ENCODE measurements at regions not wholly inside any gene's neighbourhood (a gene's known extent, or its start where the extent isn't known, plus 50 kb on each side); places are given as distances from the start of the nearest gene placed in this dataset.

DNA sequence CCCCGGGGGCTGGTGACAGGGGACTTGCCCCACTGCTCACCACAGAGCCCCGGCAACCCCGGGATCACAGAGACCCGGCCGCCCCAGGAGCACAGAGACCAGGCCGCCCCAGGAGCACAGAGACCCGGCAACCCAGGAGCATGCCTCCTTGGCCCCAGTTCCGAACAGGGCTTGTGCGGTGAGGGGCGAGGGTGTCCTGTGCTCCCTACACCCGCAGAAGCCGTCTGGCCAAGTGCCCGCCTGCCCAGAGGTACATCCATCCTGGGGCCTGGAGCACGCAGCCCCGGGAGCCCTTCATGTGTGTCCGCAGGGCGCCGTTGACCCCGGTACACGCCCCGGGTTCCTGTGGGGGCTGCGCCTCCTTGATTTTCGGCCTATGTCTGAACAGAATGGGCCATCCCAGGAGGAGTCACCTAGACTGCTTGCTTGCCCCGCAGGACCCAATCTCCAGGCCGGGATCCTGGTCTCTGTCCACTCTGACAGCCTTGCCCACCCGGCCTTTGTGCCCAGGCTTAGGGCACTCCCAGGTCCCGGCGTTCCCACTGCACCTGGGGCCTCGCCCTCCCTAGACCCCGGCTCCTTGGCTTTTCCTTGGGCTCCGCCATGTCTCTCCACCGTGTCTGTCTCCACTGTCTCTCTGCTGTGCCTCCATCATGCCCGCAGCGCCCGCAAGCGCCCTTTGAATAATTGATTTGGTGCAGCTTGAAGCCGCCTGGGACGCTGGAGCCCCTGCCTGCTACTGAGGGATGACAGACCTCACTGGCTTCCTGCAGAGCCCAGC lies 219.8 kb downstream of the ERMARD start:
- Histone ChIP-seq H3K9me3 (ENCODE audit: control insufficient read depth in 2 of 2, low read length in 2 of 2) (no peaks in the 10 kb centered on the region), H3K9ac (ENCODE audit: low read length in 2 of 2) (no peak overlapping the region), H3K36me3 (ENCODE audit: control insufficient read depth in 2 of 2, insufficient read depth in 2 of 2, low read length in 2 of 2) (no peaks in the 10 kb centered on the region), H3K4me1 (ENCODE audit: control insufficient read depth, insufficient read depth, low read length) (no peaks in the 10 kb centered on the region), H3K27me3 (ENCODE audit: control insufficient read depth in 1 of 2, insufficient read depth in 2 of 2, low read length in 2 of 2) (no peaks in the 10 kb centered on the region), H3K4me3 (ENCODE audit: low read length in 2 of 2) (no peak overlapping the region), H3K27ac (ENCODE audit: low read length) (no peak overlapping the region)

GRCh38 chr6:169970306-169970988 lies 219.0 kb downstream of the ERMARD start:
- Histone ChIP-seq H3K27me3 (ENCODE audit: control insufficient read depth in 1 of 2, insufficient read depth in 2 of 2, low read length in 2 of 2) (no peaks in the 10 kb centered on the region), H3K27ac (ENCODE audit: low read length) (no peak overlapping the region), H3K4me1 (ENCODE audit: control insufficient read depth, insufficient read depth, low read length) (no peaks in the 10 kb centered on the region), H3K9me3 (ENCODE audit: control insufficient read depth in 2 of 2, low read length in 2 of 2) (no peaks in the 10 kb centered on the region), H3K4me3 (ENCODE audit: low read length in 2 of 2) (no peak overlapping the region), H3K9ac (ENCODE audit: low read length in 2 of 2) (no peak overlapping the region), H3K36me3 (ENCODE audit: control insufficient read depth in 2 of 2, insufficient read depth in 2 of 2, low read length in 2 of 2) (no peaks in the 10 kb centered on the region)

- H3K36me3 ChIP-seq (ENCODE audit: control insufficient read depth in 2 of 2, insufficient read depth in 2 of 2, low read length in 2 of 2) = no peaks in the 10 kb centered on the region
- no peaks in the 10 kb centered on the region for H3K9me3 ChIP-seq (ENCODE audit: control insufficient read depth in 2 of 2, low read length in 2 of 2)
These were observed 218.1 kb downstream of the ERMARD start for GRCh38 chr6:169969372-169970099.

GRCh38 chr6:169968541-169969270 lies 217.3 kb downstream of the ERMARD start:
- Histone ChIP-seq H3K27me3 (ENCODE audit: control insufficient read depth in 1 of 2, insufficient read depth in 2 of 2, low read length in 2 of 2) (no peaks in the 10 kb centered on the region), H3K9ac (ENCODE audit: low read length in 2 of 2) (no peak overlapping the region), H3K4me1 (ENCODE audit: control insufficient read depth, insufficient read depth, low read length) (no peaks in the 10 kb centered on the region), H3K36me3 (ENCODE audit: control insufficient read depth in 2 of 2, insufficient read depth in 2 of 2, low read length in 2 of 2) (no peaks in the 10 kb centered on the region), H3K9me3 (ENCODE audit: control insufficient read depth in 2 of 2, low read length in 2 of 2) (no peaks in the 10 kb centered on the region), H3K27ac (ENCODE audit: low read length) (no peak overlapping the region), H3K4me3 (ENCODE audit: low read length in 2 of 2) (no peak overlapping the region)

More at GRCh38 chr6:169969372-169970099, 218.1 kb downstream of the ERMARD start:
- H3K9ac ChIP-seq (ENCODE audit: low read length in 2 of 2) = no peak overlapping the region
- H3K27me3 ChIP-seq (ENCODE audit: control insufficient read depth in 1 of 2, insufficient read depth in 2 of 2, low read length in 2 of 2) = no peaks in the 10 kb centered on the region
- no peaks in the 10 kb centered on the region for H3K4me1 ChIP-seq (ENCODE audit: control insufficient read depth, insufficient read depth, low read length)
- H3K4me3 ChIP-seq (ENCODE audit: low read length in 2 of 2) = no peak overlapping the region
- H3K27ac ChIP-seq (ENCODE audit: low read length) = no peak overlapping the region

- Histone ChIP-seq H3K9ac (ENCODE audit: low read length in 2 of 2) (no peak overlapping the region), H3K4me1 (ENCODE audit: control insufficient read depth, insufficient read depth, low read length) (no peaks in the 10 kb centered on the region), H3K27me3 (ENCODE audit: control insufficient read depth in 1 of 2, insufficient read depth in 2 of 2, low read length in 2 of 2) (no peaks in the 10 kb centered on the region), H3K36me3 (ENCODE audit: control insufficient read depth in 2 of 2, insufficient read depth in 2 of 2, low read length in 2 of 2) (no peaks in the 10 kb centered on the region), H3K27ac (ENCODE audit: low read length) (no peak overlapping the region), H3K9me3 (ENCODE audit: control insufficient read depth in 2 of 2, low read length in 2 of 2) (no peaks in the 10 kb centered on the region), H3K4me3 (ENCODE audit: low read length in 2 of 2) (no peak overlapping the region)
These were observed 216.3 kb downstream of the ERMARD start for GRCh38 chr6:169967687-169968086.

DNA sequence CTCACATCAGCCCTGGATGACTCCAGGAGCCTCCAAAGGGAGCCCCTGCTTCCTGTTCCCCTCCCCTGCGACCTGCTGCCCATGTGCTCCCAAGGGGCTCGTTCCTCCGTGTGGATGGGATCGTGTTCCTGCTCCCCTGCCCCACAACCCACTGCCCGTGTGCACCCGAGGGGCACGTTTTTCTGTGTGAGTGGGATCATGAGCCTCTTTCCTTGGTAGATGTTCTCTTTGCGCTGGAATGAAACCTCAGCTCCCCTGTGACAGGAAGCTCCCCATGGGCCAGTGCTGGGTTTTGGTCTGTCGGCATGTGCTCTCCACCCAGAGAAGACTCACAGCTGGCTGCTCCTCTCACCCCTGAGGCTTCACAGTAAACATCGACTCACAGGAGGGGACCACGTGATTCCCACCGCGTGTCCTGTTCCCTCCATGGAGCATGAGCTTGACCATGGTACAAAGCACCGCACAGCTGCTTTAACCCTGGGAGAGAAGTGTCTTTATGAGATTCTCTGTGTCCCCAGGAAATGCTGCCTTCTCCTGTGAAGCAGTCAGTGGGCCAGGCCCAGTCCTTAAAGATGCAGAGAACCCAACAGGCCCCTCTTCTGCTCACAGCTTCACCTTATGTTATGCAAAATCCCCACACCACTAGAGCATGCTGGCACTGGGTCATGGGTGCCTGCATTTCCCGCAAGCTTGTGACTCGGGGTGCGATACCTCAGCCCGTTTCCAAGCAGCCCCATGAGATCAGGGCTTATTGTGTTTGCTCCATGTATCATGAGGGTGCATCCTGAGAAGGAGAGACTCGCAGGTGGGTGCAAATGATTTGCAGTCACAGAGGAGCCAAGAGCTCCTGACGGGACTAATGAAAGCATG lies 215.1 kb downstream of the ERMARD start:
- Histone ChIP-seq H3K4me1 (ENCODE audit: control insufficient read depth, insufficient read depth, low read length) (peaks cover 2% of the 10 kb centered on the region), H3K9me3 (ENCODE audit: control insufficient read depth in 2 of 2, low read length in 2 of 2) (no peaks in the 10 kb centered on the region), H3K27ac (ENCODE audit: low read length) (no peak overlapping the region), H3K4me3 (ENCODE audit: low read length in 2 of 2) (no peak overlapping the region), H3K36me3 (ENCODE audit: control insufficient read depth in 2 of 2, insufficient read depth in 2 of 2, low read length in 2 of 2) (no peaks in the 10 kb centered on the region), H3K9ac (ENCODE audit: low read length in 2 of 2) (no peak overlapping the region), H3K27me3 (ENCODE audit: control insufficient read depth in 1 of 2, insufficient read depth in 2 of 2, low read length in 2 of 2) (peaks cover 0 to 2% of the 10 kb centered on the region in 2 donors)

DNA sequence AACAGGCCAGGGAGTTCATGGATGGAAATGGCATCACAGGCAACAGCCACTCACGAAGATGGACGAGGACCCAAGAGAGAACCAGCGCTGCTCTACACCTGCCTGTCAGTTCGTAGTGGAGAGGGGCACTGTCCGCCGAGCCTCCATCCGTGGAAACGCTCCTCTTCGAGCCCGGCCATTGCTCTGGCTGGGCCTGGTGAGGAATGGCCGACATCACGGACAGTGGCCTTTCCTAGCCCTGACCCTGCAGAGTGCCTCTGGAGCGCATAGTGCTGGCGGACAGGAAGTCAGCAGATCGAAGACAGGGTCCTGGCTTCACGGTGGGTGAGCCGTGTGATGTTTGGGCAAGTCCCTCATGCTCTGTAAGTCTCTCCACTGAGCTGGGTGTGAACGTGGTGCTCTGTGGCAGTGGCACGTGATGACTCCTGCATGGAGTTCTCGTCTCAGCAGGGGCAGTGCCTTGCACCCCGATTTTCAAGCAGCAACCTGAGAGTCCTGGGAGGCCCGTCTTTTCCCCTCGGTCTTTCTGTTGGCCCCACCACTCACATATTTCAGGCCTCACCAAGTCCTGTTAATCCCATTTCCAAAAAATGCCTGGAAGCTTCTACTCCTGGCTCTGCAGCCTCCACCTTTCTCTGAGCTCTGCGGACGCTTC lies 214.4 kb downstream of the ERMARD start:
- no peaks in the 10 kb centered on the region for H3K36me3 ChIP-seq (ENCODE audit: control insufficient read depth in 2 of 2, insufficient read depth in 2 of 2, low read length in 2 of 2)
- peaks cover 0 to 7% of the 10 kb centered on the region in 2 donors for H3K27me3 ChIP-seq (ENCODE audit: control insufficient read depth in 1 of 2, insufficient read depth in 2 of 2, low read length in 2 of 2)
- no peaks in the 10 kb centered on the region for H3K9me3 ChIP-seq (ENCODE audit: control insufficient read depth in 2 of 2, low read length in 2 of 2)
- no peak overlapping the region for H3K4me3 ChIP-seq (ENCODE audit: low read length in 2 of 2)
- H3K4me1 ChIP-seq (ENCODE audit: control insufficient read depth, insufficient read depth, low read length) = peaks cover 5% of the 10 kb centered on the region
- H3K27ac ChIP-seq (ENCODE audit: low read length) = no peak overlapping the region
- no peak overlapping the region for H3K9ac ChIP-seq (ENCODE audit: low read length in 2 of 2)

DNA sequence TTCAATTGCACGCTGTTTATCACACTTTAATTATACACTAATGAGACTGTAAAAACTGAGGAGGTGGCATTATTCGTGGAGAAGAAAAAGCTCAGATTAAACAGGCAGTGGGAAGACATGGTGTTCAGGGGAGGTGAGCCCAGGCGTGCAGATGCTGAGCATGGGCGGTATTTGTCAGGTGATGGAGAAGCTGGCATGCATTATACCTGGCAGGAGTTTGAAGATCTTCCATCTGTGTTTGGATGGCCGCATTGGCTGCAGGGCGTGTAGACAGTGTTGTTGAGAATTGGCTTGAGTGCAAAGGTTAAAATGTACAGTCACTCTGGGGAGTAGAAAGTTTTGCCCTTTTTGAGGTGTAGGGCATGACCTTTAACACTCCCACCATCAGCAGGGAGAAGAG lies 213.8 kb downstream of the ERMARD start:
- H3K9me3 ChIP-seq (ENCODE audit: control insufficient read depth in 2 of 2, low read length in 2 of 2) = no peaks in the 10 kb centered on the region
- H3K27ac ChIP-seq (ENCODE audit: low read length) = no peak overlapping the region
- H3K4me1 ChIP-seq (ENCODE audit: control insufficient read depth, insufficient read depth, low read length) = peaks cover 5% of the 10 kb centered on the region
- H3K4me3 ChIP-seq (ENCODE audit: low read length in 2 of 2) = no peak overlapping the region
- no peak overlapping the region for H3K9ac ChIP-seq (ENCODE audit: low read length in 2 of 2)
- H3K27me3 ChIP-seq (ENCODE audit: control insufficient read depth in 1 of 2, insufficient read depth in 2 of 2, low read length in 2 of 2) = peaks cover 0 to 7% of the 10 kb centered on the region in 2 donors
- H3K36me3 ChIP-seq (ENCODE audit: control insufficient read depth in 2 of 2, insufficient read depth in 2 of 2, low read length in 2 of 2) = no peaks in the 10 kb centered on the region

- Histone ChIP-seq H3K4me1 (ENCODE audit: control insufficient read depth, insufficient read depth, low read length) (peaks cover 5% of the 10 kb centered on the region), H3K27ac (ENCODE audit: low read length) (no peak overlapping the region), H3K9me3 (ENCODE audit: control insufficient read depth in 2 of 2, low read length in 2 of 2) (no peaks in the 10 kb centered on the region), H3K36me3 (ENCODE audit: control insufficient read depth in 2 of 2, insufficient read depth in 2 of 2, low read length in 2 of 2) (no peaks in the 10 kb centered on the region), H3K27me3 (ENCODE audit: control insufficient read depth in 1 of 2, insufficient read depth in 2 of 2, low read length in 2 of 2) (peaks cover 0 to 7% of the 10 kb centered on the region in 2 donors), H3K9ac (ENCODE audit: low read length in 2 of 2) (no peak overlapping the region), H3K4me3 (ENCODE audit: low read length in 2 of 2) (no peak overlapping the region)
These were observed 213.2 kb downstream of the ERMARD start for GRCh38 chr6:169964486-169965180.
